ENCODE measurements at regions not wholly inside any gene's neighbourhood (a gene's known extent, or its start where the extent isn't known, plus 50 kb on each side); places are given as distances from the start of the nearest gene placed in this dataset.

GRCh38 chr21:28253961-28254360 is 738.7 kb downstream of the LTN1 start:
- Histone ChIP-seq H3K9me3 (ENCODE audit: control insufficient read depth, low read length) (peaks cover 4% of the 10 kb centered on the region), H3K27ac (ENCODE audit: low read depth, low read length) (no peak overlapping the region), H3K27me3 (ENCODE audit: control insufficient read depth, insufficient read depth, low read length, poor library complexity, severe bottlenecking) (no peaks in the 10 kb centered on the region), H3K9ac (ENCODE audit: extremely low read depth, low read length, poor library complexity, severe bottlenecking) (no peak overlapping the region), H3K4me1 (ENCODE audit: control insufficient read depth, insufficient read depth, low read length) (no peaks in the 10 kb centered on the region), H3K36me3 (ENCODE audit: control insufficient read depth, insufficient read depth, low read length) (no peaks in the 10 kb centered on the region), H3K4me3 (ENCODE audit: low read length) (no peak overlapping the region)
- Mint-ChIP-seq H3K4me1 (peaks cover 9% of the 10 kb centered on the region), H3K27ac (no peak overlapping the region), H3K36me3 (ENCODE audit: low read depth) (no peaks in the 10 kb centered on the region), H3K4me3 (no peak overlapping the region), H3K9me3 (no peaks in the 10 kb centered on the region), H3K27me3 (ENCODE audit: insufficient read depth) (no peaks in the 10 kb centered on the region)
- no peak for DNase-seq
- WGBS, 2 experiments (ENCODE audit: insufficient coverage in 1 of 2, insufficient read length in 1 of 2) = 81 to 95% methylated on average over 4 to 5 of the region's 5 CpGs
- TF ChIP-seq CTCF (conservative IDR thresholded peaks at IDR 0.05) = no peak

DNA sequence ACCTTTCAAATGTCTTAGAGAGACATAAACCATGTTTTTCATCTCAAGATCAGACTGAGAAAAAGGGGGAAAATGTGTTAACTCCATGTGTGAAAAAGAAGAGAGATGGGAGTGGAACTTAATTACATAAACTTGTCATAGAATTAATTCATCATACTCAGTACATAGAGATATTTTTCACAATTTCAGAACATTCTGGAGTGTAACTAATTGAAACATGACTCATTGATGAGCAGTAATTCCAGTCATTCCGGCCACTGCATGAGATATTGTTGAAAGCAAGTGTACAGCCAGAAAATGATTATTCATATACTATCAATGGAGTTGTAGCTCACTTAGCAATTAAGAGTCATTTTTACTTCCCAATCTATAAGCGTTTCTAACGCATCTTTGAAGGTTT is 739.3 kb downstream of the LTN1 start:
- H3K4me1 ChIP-seq (ENCODE audit: control insufficient read depth, insufficient read depth, low read length) = no peaks in the 10 kb centered on the region
- TF ChIP-seq CTCF (conservative IDR thresholded peaks at IDR 0.05) = no peak
- no peaks in the 10 kb centered on the region for H3K27me3 ChIP-seq (ENCODE audit: control insufficient read depth, insufficient read depth, low read length, poor library complexity, severe bottlenecking)
- Mint-ChIP-seq H3K4me3 (no peak overlapping the region), H3K4me1 (peaks cover 9% of the 10 kb centered on the region), H3K27ac (no peak overlapping the region), H3K36me3 (ENCODE audit: low read depth) (no peaks in the 10 kb centered on the region), H3K27me3 (ENCODE audit: insufficient read depth) (no peaks in the 10 kb centered on the region), H3K9me3 (no peaks in the 10 kb centered on the region)
- no peak overlapping the region for H3K4me3 ChIP-seq (ENCODE audit: low read length)
- 93% methylated on average over 3 of the region's 3 CpGs; no CpG with 5 or more reads in 1 of the 2 experiments for WGBS, 2 experiments (ENCODE audit: insufficient coverage in 1 of 2, insufficient read length in 1 of 2)
- no peaks in the 10 kb centered on the region for H3K36me3 ChIP-seq (ENCODE audit: control insufficient read depth, insufficient read depth, low read length)
- DNase-seq = no peak
- no peaks in the 10 kb centered on the region for H3K9me3 ChIP-seq (ENCODE audit: control insufficient read depth, low read length)
- H3K9ac ChIP-seq (ENCODE audit: extremely low read depth, low read length, poor library complexity, severe bottlenecking) = no peak overlapping the region
- H3K27ac ChIP-seq (ENCODE audit: low read depth, low read length) = no peak overlapping the region

- H3K4me3 ChIP-seq (ENCODE audit: low read length) = no peak overlapping the region
- H3K4me3 Mint-ChIP-seq = no peak overlapping the region
- no peak overlapping the region for H3K27ac Mint-ChIP-seq
- no peaks in the 10 kb centered on the region for H3K36me3 Mint-ChIP-seq (ENCODE audit: low read depth)
- H3K27me3 ChIP-seq (ENCODE audit: control insufficient read depth, insufficient read depth, low read length, poor library complexity, severe bottlenecking) = no peaks in the 10 kb centered on the region
- H3K27me3 Mint-ChIP-seq (ENCODE audit: insufficient read depth) = no peaks in the 10 kb centered on the region
- H3K4me1 Mint-ChIP-seq = peaks cover 9% of the 10 kb centered on the region
- TF ChIP-seq CTCF (conservative IDR thresholded peaks at IDR 0.05) = no peak
- no peaks in the 10 kb centered on the region for H3K36me3 ChIP-seq (ENCODE audit: control insufficient read depth, insufficient read depth, low read length)
- H3K9me3 Mint-ChIP-seq = no peaks in the 10 kb centered on the region
- H3K9ac ChIP-seq (ENCODE audit: extremely low read depth, low read length, poor library complexity, severe bottlenecking) = no peak overlapping the region
- H3K9me3 ChIP-seq (ENCODE audit: control insufficient read depth, low read length) = no peaks in the 10 kb centered on the region
- WGBS, 2 experiments (ENCODE audit: insufficient coverage in 1 of 2, insufficient read length in 1 of 2) = 67 to 80% methylated on average over 1 of the region's 2 CpGs
- no peak for DNase-seq
- no peaks in the 10 kb centered on the region for H3K4me1 ChIP-seq (ENCODE audit: control insufficient read depth, insufficient read depth, low read length)
- no peak overlapping the region for H3K27ac ChIP-seq (ENCODE audit: low read depth, low read length)
These were observed 739.7 kb downstream of the LTN1 start for GRCh38 chr21:28252928-28253327.

All from endodermal cell (in vitro differentiated cells).